ENCODE measurements at regions not wholly inside any gene's neighbourhood (a gene's known extent, or its start where the extent isn't known, plus 50 kb on each side); places are given as distances from the start of the nearest gene placed in this dataset.

- H3K4me3 ChIP-seq (ENCODE audit: low read depth, low read length) = no peak overlapping the region
- no peaks in the 10 kb centered on the region for H3K9me3 ChIP-seq (ENCODE audit: control insufficient read depth, insufficient read depth, low read depth, low read length)
- H3K27ac ChIP-seq (ENCODE audit: extremely low read depth, low read depth, low read length) = no peak overlapping the region
- no peaks in the 10 kb centered on the region for H3K4me1 ChIP-seq (ENCODE audit: control insufficient read depth, insufficient read depth, low read length)
- TF ChIP-seq EGR2 (tag by site-specific recombination; IDR thresholded peaks at IDR 0.05; ENCODE audit: low read depth) = no peak
- TF ChIP-seq BCL11B (tag by site-specific recombination; IDR thresholded peaks at IDR 0.05; ENCODE audit: low read depth) = no peak
- no peak for TF ChIP-seq ZNF501 (tag by site-specific recombination; IDR thresholded peaks at IDR 0.05)
- no peak for TF ChIP-seq ZNF791 (tag by site-specific recombination; IDR thresholded peaks at IDR 0.05)
- TF ChIP-seq ZBTB10 (tag by site-specific recombination; IDR thresholded peaks at IDR 0.05) = no peak
- TF ChIP-seq ZNF426 (tag by site-specific recombination; IDR thresholded peaks at IDR 0.05) = no peak
- no peak for TF ChIP-seq ZNF114 (tag by site-specific recombination; IDR thresholded peaks at IDR 0.05)
- ChIA-PET CTCF (no interaction called here), POLR2A (no interaction called here)
- no peaks in the 10 kb centered on the region for H3K36me3 ChIP-seq (ENCODE audit: control insufficient read depth in 2 of 2, insufficient read depth in 1 of 2, low read length in 2 of 2)
Observed at GRCh38 chr3:174362556-174362955, 496.6 kb upstream of the NAALADL2 start.

GRCh38 chr3:174363256-174363655 lies 495.9 kb upstream of the NAALADL2 start:
- ChIA-PET POLR2A (interaction anchor here (0.5 kb wide), 1 partner anchor 145 kb away, joined by 4 read pairs; no protein-coding TSS in a partner anchor), CTCF (no interaction called here)
- Histone ChIP-seq H3K36me3 (ENCODE audit: control insufficient read depth in 2 of 2, insufficient read depth in 1 of 2, low read length in 2 of 2) (no peaks in the 10 kb centered on the region), H3K4me3 (ENCODE audit: low read depth, low read length) (no peak overlapping the region), H3K27ac (ENCODE audit: extremely low read depth, low read depth, low read length) (no peak overlapping the region), H3K4me1 (ENCODE audit: control insufficient read depth, insufficient read depth, low read length) (no peaks in the 10 kb centered on the region), H3K9me3 (ENCODE audit: control insufficient read depth, insufficient read depth, low read depth, low read length) (no peaks in the 10 kb centered on the region)
- TF ChIP-seq ZNF292 (tag by site-specific recombination; IDR thresholded peaks at IDR 0.05; ENCODE audit: borderline replicate concordance, low read depth) = no peak
- no peak for TF ChIP-seq BCL6B (tag by site-specific recombination; IDR thresholded peaks at IDR 0.05)
- TF ChIP-seq ZBTB7A (tag by site-specific recombination; IDR thresholded peaks at IDR 0.05; ENCODE audit: low read depth) = no peak
- TF ChIP-seq TCF7L2 (IDR thresholded peaks at IDR 0.05; ENCODE audit: borderline replicate concordance, low read depth, low read length) = no peak

- Histone ChIP-seq H3K27ac (ENCODE audit: extremely low read depth, low read depth, low read length) (no peak overlapping the region), H3K36me3 (ENCODE audit: control insufficient read depth in 2 of 2, insufficient read depth in 1 of 2, low read length in 2 of 2) (no peaks in the 10 kb centered on the region), H3K4me3 (ENCODE audit: low read depth, low read length) (no peak overlapping the region), H3K4me1 (ENCODE audit: control insufficient read depth, insufficient read depth, low read length) (no peaks in the 10 kb centered on the region), H3K9me3 (ENCODE audit: control insufficient read depth, insufficient read depth, low read depth, low read length) (no peaks in the 10 kb centered on the region)
- POLR2A ChIA-PET = no interaction called here
- TF ChIP-seq ZFP41 (tag by site-specific recombination; IDR thresholded peaks at IDR 0.05; ENCODE audit: borderline replicate concordance) (no peak), IKZF3 (tag by site-specific recombination; IDR thresholded peaks at IDR 0.05) (no peak), PBX3 (CRISPR knock-in tag; IDR thresholded peaks at IDR 0.05) (no peak), KLF9 (tag by site-specific recombination; IDR thresholded peaks at IDR 0.05; ENCODE audit: low read depth) (no peak), GLIS2 (tag by site-specific recombination; IDR thresholded peaks at IDR 0.05) (no peak), ZNF394 (tag by site-specific recombination; IDR thresholded peaks at IDR 0.05; ENCODE audit: borderline replicate concordance) (no peak), ZNF501 (tag by site-specific recombination; IDR thresholded peaks at IDR 0.05) (no peak), ZNF311 (tag by site-specific recombination; IDR thresholded peaks at IDR 0.05; ENCODE audit: borderline replicate concordance) (no peak), ZNF610 (tag by site-specific recombination; IDR thresholded peaks at IDR 0.05; ENCODE audit: borderline replicate concordance) (no peak), ATF2 (tag by site-specific recombination; IDR thresholded peaks at IDR 0.05; ENCODE audit: low read depth) (no peak), ZNF114 (tag by site-specific recombination; IDR thresholded peaks at IDR 0.05) (no peak), ZNF544 (tag by site-specific recombination; IDR thresholded peaks at IDR 0.05) (no peak), ZNF121 (tag by site-specific recombination; IDR thresholded peaks at IDR 0.05) (no peak), ZBTB44 (tag by site-specific recombination; IDR thresholded peaks at IDR 0.05) (no peak), TRIM28 (IDR thresholded peaks at IDR 0.05; ENCODE audit: borderline replicate concordance, low read length) (no peak)
- CTCF ChIA-PET = no interaction called here
Observed at GRCh38 chr3:174365796-174366195, 493.3 kb upstream of the NAALADL2 start.

Measured in HEK293 (cell line).